AG10803 (cell line): ENCODE measurements at regions not wholly inside any gene's neighbourhood (a gene's known extent, or its start where the extent isn't known, plus 50 kb on each side); places are given as distances from the start of the nearest gene placed in this dataset.
A peak's percentile ranks its signal among the peaks of the same experiment; 100 is the strongest.

Experiments
- DNase-seq: peaks from one replicate; pipeline ENCODE4 v3.0.0; 2010; ENCODE audit warnings: low read depth
- H3K4me3 ChIP-seq: 2 replicates; pipeline ENCODE4 v1.5.1; 2011; ENCODE audit warnings: mild to moderate bottlenecking, low read length, control low read depth
- CTCF ChIP-seq: conservative IDR thresholded peaks from 2 replicates; pipeline ENCODE4 v1.5.1; 2011; ENCODE audit warnings: mild to moderate bottlenecking, low read length, control low read depth, inconsistent platforms

DNA sequence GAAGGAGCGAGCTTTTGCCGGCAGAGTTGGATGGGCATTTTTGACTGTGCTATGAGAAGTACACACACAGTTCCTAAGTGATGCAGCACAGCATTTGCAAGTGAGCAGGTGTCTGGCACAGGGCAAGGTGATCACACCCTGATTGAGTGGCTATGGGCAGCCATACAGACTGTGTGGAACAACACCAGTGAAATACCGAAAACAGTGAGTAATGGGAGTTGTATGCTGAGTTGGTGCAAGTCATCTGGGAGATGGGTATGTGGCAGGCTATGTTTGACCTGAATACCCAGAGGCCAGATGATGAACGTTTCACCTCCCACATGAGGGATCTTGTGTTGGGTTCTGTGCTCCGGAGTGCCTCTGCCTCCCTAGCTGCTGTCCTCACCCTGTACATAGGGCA, 53.5 kb upstream of the TIPARP start:
- DNase-seq = no peak
- no peak overlapping the region for H3K4me3 ChIP-seq
- TF ChIP-seq CTCF = no peak

DNA sequence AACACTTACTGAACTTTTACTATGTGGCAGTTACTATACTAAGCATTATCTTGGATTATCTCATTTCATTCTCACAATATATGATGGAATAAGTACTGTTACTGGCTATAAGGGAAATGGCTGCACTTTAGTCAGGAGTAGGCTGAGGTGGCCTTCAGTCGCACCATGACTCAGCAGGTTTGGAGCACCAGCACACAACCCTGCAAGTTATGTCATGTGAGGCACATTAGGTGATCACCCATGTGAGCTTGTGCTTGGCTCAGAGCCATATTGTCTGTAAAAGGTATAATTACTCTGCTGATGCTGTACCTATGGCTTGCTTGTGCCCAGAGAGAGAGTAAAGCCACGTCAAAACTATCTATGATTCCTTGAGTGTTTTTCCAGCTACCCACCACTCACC, 54.1 kb upstream of the TIPARP start:
- H3K4me3 ChIP-seq = no peak overlapping the region
- no peak for DNase-seq
- no peak for TF ChIP-seq CTCF

GRCh38 chr3:156619376-156619775, 55.0 kb upstream of the TIPARP start:
- no peak for TF ChIP-seq CTCF
- DNase-seq = peak; percentile 44
- no peak overlapping the region for H3K4me3 ChIP-seq

DNA sequence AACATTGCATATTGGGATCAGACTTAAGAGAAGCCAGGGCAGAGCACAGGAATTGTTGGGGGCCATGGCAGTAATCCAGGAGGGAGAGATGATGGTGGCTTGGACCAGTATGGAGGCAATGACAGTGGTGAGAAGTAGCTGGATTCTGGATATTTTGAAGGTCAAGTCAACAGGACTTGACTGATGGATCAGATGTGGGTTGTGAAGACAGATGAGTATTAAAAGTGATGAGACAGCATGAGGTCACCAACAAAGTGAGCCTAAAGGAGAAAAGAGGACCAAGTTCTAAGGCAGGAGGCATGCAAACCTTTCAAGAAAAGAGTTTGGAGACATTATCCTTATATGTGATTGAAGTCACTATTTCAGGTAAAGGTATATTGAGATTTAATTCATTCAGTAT, 56.6 kb upstream of the TIPARP start:
- DNase-seq = no peak
- no peak overlapping the region for H3K4me3 ChIP-seq
- no peak for TF ChIP-seq CTCF

DNA sequence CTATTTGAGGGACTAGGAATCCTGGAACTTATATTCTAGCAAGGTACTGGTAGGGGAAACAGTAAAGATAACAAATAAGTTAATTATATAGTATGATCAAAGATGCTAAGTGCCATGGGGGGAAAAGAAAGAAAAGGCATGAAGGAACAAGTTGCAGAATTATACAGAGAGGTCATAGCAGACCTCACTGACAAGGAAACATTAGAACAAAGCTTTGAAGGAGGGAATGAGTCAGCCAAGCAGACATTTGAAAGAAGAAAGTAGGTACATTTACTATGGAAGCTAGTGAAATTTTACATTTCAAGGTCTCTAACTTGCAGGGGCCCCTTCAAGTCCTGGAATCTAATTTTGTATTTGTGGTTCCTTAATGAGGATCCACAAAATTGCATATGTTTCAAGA, 57.2 kb upstream of the TIPARP start:
- no peak overlapping the region for H3K4me3 ChIP-seq
- no peak for DNase-seq
- TF ChIP-seq CTCF = no peak

GRCh38 chr3:156615592-156616173, 58.7 kb upstream of the TIPARP start:
- DNase-seq = peak; percentile 88
- H3K4me3 ChIP-seq = no peak overlapping the region
- TF ChIP-seq CTCF = no peak

GRCh38 chr3:156614642-156615511, 59.5 kb upstream of the TIPARP start:
- no peak overlapping the region for H3K4me3 ChIP-seq
- no peak for TF ChIP-seq CTCF
- DNase-seq = peak; percentile 74
